ENCODE measurements at regions not wholly inside any gene's neighbourhood (a gene's known extent, or its start where the extent isn't known, plus 50 kb on each side); places are given as distances from the start of the nearest gene placed in this dataset.

- TF ChIP-seq TAF1 (IDR thresholded peaks at IDR 0.05; ENCODE audit: borderline replicate concordance, insufficient read depth, low read length), result no peak
- no peak for TF ChIP-seq POLR2AphosphoS5 (IDR thresholded peaks at IDR 0.05; ENCODE audit: low read depth, low read length)
Observed at GRCh38 chr13:21233086-21233485, 56.6 kb downstream of the MRPL57 start.
